Femur (tissue), 1 donor: ENCODE measurements at regions not wholly inside any gene's neighbourhood (a gene's known extent, or its start where the extent isn't known, plus 50 kb on each side); places are given as distances from the start of the nearest gene placed in this dataset.

Experiments used
- DNase-seq: peaks from one replicate; pipeline ENCODE4 v3.0.0-alpha.2; 2017

- peak; percentile 11 for DNase-seq
Observed at GRCh38 chr2:120401275-120402066, 55.5 kb downstream of the INHBB start.

GRCh38 chr2:120402067-120402433, 56.1 kb downstream of the INHBB start:
- DNase-seq, result peak; percentile 3

GRCh38 chr2:120402508-120402907, 56.6 kb downstream of the INHBB start:
- no peak for DNase-seq

GRCh38 chr2:120403261-120403660, 57.3 kb downstream of the INHBB start:
- DNase-seq, result peak; percentile 3

- peak; percentile 1 for DNase-seq
Observed at GRCh38 chr2:120403676-120404075, 57.7 kb downstream of the INHBB start.

GRCh38 chr2:120404274-120404673, 58.3 kb downstream of the INHBB start:
- no peak for DNase-seq

- peak; percentile 1 for DNase-seq
Observed at GRCh38 chr2:120404941-120405758, 59.2 kb downstream of the INHBB start.

GRCh38 chr2:120405759-120406099, 59.8 kb downstream of the INHBB start:
- peak; percentile 2 for DNase-seq

- DNase-seq, result peak; percentile 2
Observed at GRCh38 chr2:120406566-120406965, 60.6 kb downstream of the INHBB start.

- DNase-seq, result no peak
Observed at GRCh38 chr2:120410487-120410886, 64.6 kb downstream of the INHBB start.

- no peak for DNase-seq
Observed at GRCh38 chr2:120415060-120415459, 69.1 kb downstream of the INHBB start.

- DNase-seq, result peak; percentile 3
Observed at GRCh38 chr2:120415728-120416509, 70.0 kb downstream of the INHBB start.

GRCh38 chr2:120418174-120418787, 72.3 kb downstream of the INHBB start:
- DNase-seq, result peak; percentile 8

- DNase-seq, result peak; percentile 14
Observed at GRCh38 chr2:120419073-120419472, 73.1 kb downstream of the INHBB start.

GRCh38 chr2:120419955-120420354, 74.0 kb downstream of the INHBB start:
- DNase-seq, result peak; percentile 2

- peak; percentile 11 for DNase-seq
Observed at GRCh38 chr2:120421126-120421829, 75.3 kb downstream of the INHBB start.

- peak; percentile 6 for DNase-seq
Observed at GRCh38 chr2:120421830-120422175, 75.9 kb downstream of the INHBB start.

GRCh38 chr2:120422465-120423160, 76.7 kb downstream of the INHBB start:
- peak; percentile 10 for DNase-seq

- peak; percentile 4 for DNase-seq
Observed at GRCh38 chr2:120423167-120423943, 77.4 kb downstream of the INHBB start.

- DNase-seq, result peak; percentile 10
Observed at GRCh38 chr2:120424274-120424796, 78.4 kb downstream of the INHBB start.

GRCh38 chr2:120425014-120425413, 79.1 kb downstream of the INHBB start:
- DNase-seq, result peak; percentile 8
